ENCODE measurements at regions not wholly inside any gene's neighbourhood (a gene's known extent, or its start where the extent isn't known, plus 50 kb on each side); places are given as distances from the start of the nearest gene placed in this dataset.

DNA sequence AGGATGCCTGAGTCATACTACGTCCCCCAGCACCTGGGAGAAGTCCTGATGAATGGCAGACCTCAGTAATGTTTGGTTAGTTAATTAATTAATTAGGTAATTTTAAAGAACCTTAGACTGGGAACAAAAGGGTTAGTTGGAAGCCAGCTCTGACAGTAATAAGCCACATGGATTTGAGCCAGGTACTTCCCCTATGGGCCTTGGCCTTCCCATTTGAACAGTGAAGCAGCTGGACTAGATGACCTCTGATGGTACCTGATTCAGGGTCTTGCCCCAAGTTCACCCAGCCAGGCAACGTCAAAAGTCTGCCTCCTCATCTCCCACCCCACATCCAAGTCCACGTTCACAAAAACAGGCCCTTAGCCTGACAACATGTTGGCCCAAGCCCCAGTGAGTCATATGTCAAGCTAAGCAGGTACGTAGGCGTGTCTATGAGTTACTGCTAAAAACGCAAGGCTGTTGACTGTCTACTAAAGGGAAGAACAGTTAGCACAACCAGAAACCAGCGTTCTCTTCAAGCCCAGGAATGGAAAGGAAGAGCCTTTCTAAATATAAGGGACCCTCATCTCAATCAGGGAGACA, 303.2 kb downstream of the ACTL7B start:
- no peak for TF ChIP-seq ZFX (IDR thresholded peaks at IDR 0.05; ENCODE audit: borderline replicate concordance)
- TF ChIP-seq, protein P1, sequence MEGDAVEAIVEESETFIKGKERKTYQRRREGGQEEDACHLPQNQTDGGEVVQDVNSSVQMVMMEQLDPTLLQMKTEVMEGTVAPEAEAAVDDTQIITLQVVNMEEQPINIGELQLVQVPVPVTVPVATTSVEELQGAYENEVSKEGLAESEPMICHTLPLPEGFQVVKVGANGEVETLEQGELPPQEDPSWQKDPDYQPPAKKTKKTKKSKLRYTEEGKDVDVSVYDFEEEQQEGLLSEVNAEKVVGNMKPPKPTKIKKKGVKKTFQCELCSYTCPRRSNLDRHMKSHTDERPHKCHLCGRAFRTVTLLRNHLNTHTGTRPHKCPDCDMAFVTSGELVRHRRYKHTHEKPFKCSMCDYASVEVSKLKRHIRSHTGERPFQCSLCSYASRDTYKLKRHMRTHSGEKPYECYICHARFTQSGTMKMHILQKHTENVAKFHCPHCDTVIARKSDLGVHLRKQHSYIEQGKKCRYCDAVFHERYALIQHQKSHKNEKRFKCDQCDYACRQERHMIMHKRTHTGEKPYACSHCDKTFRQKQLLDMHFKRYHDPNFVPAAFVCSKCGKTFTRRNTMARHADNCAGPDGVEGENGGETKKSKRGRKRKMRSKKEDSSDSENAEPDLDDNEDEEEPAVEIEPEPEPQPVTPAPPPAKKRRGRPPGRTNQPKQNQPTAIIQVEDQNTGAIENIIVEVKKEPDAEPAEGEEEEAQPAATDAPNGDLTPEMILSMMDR (IDR thresholded peaks at IDR 0.05) = no peak
- peak overlapping the region; percentile 36; the same call in 1 of the 2 replicates for H3K27ac ChIP-seq

DNA sequence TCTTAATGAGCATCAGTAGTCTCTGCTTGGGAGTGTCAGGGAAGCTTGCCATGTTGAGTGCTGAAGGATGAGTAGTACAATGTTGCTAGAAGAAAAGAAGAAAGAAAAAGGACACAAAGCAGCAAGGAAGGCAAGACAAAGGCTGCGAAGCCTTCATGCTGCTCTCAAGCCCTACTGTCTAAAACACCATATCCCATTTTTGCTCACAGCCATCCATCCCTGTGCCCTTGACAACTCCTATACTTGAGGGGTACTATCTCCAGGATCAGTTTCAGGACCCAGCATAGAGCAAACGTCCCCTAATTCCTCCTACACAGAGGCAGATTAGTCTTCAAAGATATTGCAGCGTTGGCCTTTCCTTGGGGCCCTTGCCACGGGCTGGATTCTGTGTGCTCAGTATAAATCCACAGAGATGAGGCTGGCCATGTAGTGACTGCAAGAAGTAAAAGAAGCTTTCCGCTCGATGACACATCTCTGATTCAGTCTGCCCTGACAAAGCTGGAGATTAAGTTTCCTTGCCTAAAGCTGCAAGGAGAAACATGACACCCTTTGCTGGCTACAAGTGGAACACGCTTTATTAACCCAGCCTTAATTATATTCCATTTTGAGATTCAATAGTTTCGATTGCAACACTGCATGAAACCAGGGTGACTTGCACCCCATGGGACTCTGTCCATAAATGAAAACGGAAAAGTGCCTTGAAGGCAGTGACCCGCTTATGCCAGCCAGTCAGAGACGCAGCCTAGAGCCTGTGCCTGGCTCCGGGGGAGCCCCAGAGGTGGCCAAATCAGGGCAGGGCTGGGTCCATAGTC, 304.6 kb downstream of the ACTL7B start:
- TF ChIP-seq ZFX (IDR thresholded peaks at IDR 0.05; ENCODE audit: borderline replicate concordance) = no peak
- TF ChIP-seq, protein P1 (IDR thresholded peaks at IDR 0.05) = no peak
- H3K27ac ChIP-seq = no peak overlapping the region

DNA sequence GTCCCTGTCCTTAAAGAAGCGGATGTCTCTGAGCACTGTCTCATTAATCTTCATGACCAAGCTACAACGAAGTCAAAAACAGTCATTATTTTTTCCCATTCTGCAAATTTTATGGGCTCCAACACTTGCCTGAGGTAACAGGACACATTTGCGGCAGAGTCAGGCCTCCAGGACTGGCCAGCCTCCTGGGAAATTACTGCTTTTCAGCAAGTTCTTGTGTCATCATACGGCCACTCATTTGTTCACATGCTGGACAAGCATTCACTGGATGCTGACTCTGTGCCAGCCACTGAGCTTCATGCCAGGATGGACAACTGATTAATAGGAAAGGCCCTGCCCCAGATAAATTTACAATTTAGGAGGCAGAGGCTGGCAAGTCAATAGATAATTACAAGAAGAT, 305.7 kb downstream of the ACTL7B start:
- H3K27ac ChIP-seq = no peak overlapping the region
- TF ChIP-seq, protein P1 (IDR thresholded peaks at IDR 0.05) = no peak
- TF ChIP-seq ZFX (IDR thresholded peaks at IDR 0.05; ENCODE audit: borderline replicate concordance) = no peak

DNA sequence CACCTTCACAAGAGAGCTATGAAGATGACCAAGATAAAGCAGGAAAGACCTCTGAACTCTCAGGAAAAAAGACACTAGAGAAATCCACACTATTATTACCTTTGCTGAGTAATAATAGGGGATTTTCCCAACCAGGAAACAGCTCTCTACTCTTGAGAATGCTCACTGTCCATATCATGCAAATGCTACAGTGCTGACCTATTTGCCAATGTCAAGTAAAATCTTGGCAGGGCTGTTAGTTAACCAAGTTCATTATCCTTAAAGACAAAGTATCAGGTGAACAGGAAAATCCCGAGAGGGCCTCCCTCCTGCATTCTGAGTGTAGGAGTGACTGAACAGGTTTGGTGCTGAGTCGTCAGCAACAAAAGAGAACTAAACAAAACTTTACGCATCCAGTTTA, 306.6 kb downstream of the ACTL7B start:
- no peak overlapping the region for H3K27ac ChIP-seq
- no peak for TF ChIP-seq ZFX (IDR thresholded peaks at IDR 0.05; ENCODE audit: borderline replicate concordance)
- TF ChIP-seq, protein P1 (IDR thresholded peaks at IDR 0.05) = no peak

DNA sequence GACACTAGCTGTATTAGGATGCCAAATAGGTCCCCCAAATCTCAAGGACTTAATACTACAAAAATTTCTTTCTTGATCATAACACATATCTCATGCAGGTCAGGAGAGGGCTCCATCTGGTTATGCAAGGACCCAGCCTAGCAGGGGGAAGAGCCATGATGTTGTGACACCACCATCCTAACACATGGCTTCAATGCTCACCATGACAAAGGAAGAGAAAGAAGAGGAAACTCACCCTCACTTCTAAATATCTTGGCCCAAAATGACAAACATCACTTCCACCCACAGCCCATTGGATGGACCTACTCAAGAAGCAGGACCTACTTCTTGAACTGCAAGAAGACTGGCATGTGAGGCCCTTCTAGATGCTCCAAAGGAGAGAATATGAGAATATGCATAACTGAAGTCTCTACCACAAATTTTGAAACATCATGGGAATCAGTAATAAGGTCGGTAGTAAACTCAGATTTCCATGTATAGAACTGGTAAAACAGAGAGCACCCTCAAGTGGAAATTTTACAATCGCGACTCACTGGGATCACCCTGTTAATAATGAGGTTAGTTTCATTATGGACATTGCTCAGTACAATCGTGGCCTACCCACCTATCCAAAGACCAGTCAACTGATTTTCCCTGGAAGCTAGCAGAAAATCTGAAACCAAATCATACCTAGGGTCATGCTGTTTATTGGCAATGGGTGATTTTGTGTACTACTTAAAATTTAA, 308.2 kb downstream of the ACTL7B start:
- TF ChIP-seq ZFX (IDR thresholded peaks at IDR 0.05; ENCODE audit: borderline replicate concordance) = no peak
- TF ChIP-seq, protein P1 (IDR thresholded peaks at IDR 0.05) = no peak

DNA sequence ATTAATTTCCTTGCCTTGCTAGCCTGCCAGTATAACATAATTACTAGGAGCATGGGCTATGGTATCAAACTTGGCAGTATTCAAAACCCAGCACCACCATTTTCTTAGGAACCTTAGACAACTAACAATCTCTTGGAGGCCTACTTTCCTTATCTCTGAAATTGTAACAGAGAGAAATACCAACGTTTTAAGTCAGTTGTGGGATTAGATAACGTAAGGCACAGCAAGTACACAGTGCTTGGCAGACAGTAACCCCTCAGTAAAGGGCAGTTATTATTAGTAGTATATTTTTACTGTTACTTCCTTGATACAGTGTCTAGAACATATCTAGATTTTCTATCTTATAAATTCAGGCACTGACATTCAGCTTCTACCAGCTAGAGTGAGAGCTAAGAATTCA, 309.6 kb downstream of the ACTL7B start:
- no peak overlapping the region for H3K27ac ChIP-seq
- no peak for TF ChIP-seq ZFX (IDR thresholded peaks at IDR 0.05; ENCODE audit: borderline replicate concordance)
- TF ChIP-seq, protein P1 (IDR thresholded peaks at IDR 0.05) = no peak

More for the DNA sequence above, 308.2 kb downstream of the ACTL7B start:
- H3K27ac ChIP-seq = no peak overlapping the region

Measured in 22Rv1 (cell line).